Kidney epithelial cell (primary cell): ENCODE measurements at regions not wholly inside any gene's neighbourhood (a gene's known extent, or its start where the extent isn't known, plus 50 kb on each side); places are given as distances from the start of the nearest gene placed in this dataset.

Experiments used
- DNase-seq: peaks from one replicate; pipeline ENCODE4 v3.0.0-alpha.2; 2010; ENCODE audit warnings: low read depth
- H3K27me3 ChIP-seq: 2 replicates; pipeline ENCODE4 v1.6.0; 2011; ENCODE audit warnings: low read length; ENCODE audit not compliant: control insufficient read depth, insufficient read depth
- H3K36me3 ChIP-seq: 2 replicates; pipeline ENCODE4 v1.5.1; 2011; ENCODE audit warnings: low read length; ENCODE audit not compliant: control insufficient read depth, insufficient read depth
- H3K4me3 ChIP-seq: 2 replicates; pipeline ENCODE4 v1.5.1; 2011; ENCODE audit warnings: low read depth, mild to moderate bottlenecking, control low read depth, low read length
- TF ChIP-seq, protein P1 (sequence below): IDR thresholded peaks from 2 replicates; pipeline ENCODE4 v1.5.1; 2011; ENCODE audit warnings: mild to moderate bottlenecking, moderate library complexity, low read length, control low read depth, inconsistent platforms; ENCODE audit not compliant: insufficient read depth, poor library complexity, severe bottlenecking

GRCh38 chr1:90833466-90834110 lies 116.5 kb upstream of the BARHL2 start:
- TF ChIP-seq, protein P1, sequence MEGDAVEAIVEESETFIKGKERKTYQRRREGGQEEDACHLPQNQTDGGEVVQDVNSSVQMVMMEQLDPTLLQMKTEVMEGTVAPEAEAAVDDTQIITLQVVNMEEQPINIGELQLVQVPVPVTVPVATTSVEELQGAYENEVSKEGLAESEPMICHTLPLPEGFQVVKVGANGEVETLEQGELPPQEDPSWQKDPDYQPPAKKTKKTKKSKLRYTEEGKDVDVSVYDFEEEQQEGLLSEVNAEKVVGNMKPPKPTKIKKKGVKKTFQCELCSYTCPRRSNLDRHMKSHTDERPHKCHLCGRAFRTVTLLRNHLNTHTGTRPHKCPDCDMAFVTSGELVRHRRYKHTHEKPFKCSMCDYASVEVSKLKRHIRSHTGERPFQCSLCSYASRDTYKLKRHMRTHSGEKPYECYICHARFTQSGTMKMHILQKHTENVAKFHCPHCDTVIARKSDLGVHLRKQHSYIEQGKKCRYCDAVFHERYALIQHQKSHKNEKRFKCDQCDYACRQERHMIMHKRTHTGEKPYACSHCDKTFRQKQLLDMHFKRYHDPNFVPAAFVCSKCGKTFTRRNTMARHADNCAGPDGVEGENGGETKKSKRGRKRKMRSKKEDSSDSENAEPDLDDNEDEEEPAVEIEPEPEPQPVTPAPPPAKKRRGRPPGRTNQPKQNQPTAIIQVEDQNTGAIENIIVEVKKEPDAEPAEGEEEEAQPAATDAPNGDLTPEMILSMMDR, result no peak
- DNase-seq, result no peak
- no peak overlapping the region for H3K4me3 ChIP-seq
- peaks cover 69% of the 10 kb centered on the region for H3K27me3 ChIP-seq
- H3K36me3 ChIP-seq, result no peaks in the 10 kb centered on the region

- H3K36me3 ChIP-seq, result no peaks in the 10 kb centered on the region
- H3K27me3 ChIP-seq, result peaks cover 62% of the 10 kb centered on the region
- H3K4me3 ChIP-seq, result no peak overlapping the region
- TF ChIP-seq, protein P1, result no peak
- DNase-seq, result no peak
These were observed 114.8 kb upstream of the BARHL2 start for GRCh38 chr1:90831910-90832309.

DNA sequence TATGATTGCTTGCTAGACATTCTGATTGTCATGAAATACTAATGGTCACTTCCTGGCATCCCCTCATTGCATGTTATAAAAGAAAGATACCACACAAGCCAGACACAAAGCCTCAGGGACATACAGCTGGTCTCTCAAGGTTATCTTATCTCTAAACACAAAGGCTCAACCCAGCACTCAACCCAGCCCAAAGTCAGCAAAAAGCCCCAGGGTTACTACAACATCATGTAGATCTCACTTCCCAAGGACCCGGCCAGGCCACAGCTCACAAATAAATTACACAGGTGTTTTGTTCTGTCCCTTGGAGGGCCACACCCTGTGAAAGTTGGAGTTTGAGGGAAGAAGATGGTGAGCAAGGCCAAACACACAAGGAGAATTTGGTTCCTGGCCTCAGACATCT lies 109.7 kb upstream of the BARHL2 start:
- H3K36me3 ChIP-seq, result no peaks in the 10 kb centered on the region
- H3K4me3 ChIP-seq, result no peak overlapping the region
- peaks cover 15% of the 10 kb centered on the region for H3K27me3 ChIP-seq
- TF ChIP-seq, protein P1, result no peak
- DNase-seq, result no peak

GRCh38 chr1:90826024-90826423 lies 108.9 kb upstream of the BARHL2 start:
- no peak for DNase-seq
- Histone ChIP-seq H3K4me3 (no peak overlapping the region), H3K27me3 (peaks cover 8% of the 10 kb centered on the region), H3K36me3 (no peaks in the 10 kb centered on the region)
- TF ChIP-seq, protein P1, result no peak

- DNase-seq, result no peak
- Histone ChIP-seq H3K36me3 (no peaks in the 10 kb centered on the region), H3K27me3 (peaks cover 5% of the 10 kb centered on the region), H3K4me3 (no peak overlapping the region)
- TF ChIP-seq, protein P1, result no peak
These were observed 107.4 kb upstream of the BARHL2 start for GRCh38 chr1:90824551-90824950.

DNA sequence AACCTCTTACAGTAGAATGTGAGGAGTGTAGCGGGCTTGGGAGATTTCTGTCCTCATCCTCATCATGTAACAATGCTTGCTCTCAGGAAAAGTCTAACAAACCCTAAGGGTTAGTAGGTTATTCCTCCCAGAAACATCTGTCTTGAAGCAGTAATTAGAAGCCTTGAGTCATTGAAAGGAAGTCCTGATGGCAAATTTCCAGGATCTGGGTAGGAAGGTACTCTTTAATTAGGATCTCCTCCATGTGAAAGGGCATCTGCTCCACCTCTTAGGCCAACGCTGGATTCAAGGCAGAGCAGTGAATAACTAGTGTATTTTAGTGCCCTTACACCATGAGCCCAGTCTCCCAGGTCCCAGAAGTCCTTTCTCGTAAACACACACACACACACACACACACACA lies 106.6 kb upstream of the BARHL2 start:
- no peak for DNase-seq
- no peaks in the 10 kb centered on the region for H3K36me3 ChIP-seq
- peaks cover 5% of the 10 kb centered on the region for H3K27me3 ChIP-seq
- H3K4me3 ChIP-seq, result no peak overlapping the region
- TF ChIP-seq, protein P1, result no peak
